Stomach (tissue), 8 donors: ENCODE measurements at regions not wholly inside any gene's neighbourhood (a gene's known extent, or its start where the extent isn't known, plus 50 kb on each side); places are given as distances from the start of the nearest gene placed in this dataset.

Source experiments
- DNase-seq, 2 donors: peaks; one replicate each; pipeline versions ENCODE4 v3.0.0 to v3.0.0-alpha.2; 2013 to 2019
- H3K27ac ChIP-seq, 5 donors: fragments of 200-600 bp in 4 of 5; sonication (generic) in 4 of 5; one replicate each; pipeline ENCODE4 v1.5.1; 2013 to 2019; ENCODE audit warnings: mild to moderate bottlenecking in 1 of 5, moderate library complexity in 1 of 5
- H3K27me3 ChIP-seq, 3 donors: fragments of 200-600 bp; sonication (generic); one replicate each; pipeline ENCODE4 v1.5.1; 2017 to 2019; ENCODE audit warnings: mixed run types in 1 of 3
- H3K36me3 ChIP-seq, 4 donors: fragments of 200-600 bp; sonication (generic); 1 replicate in 3 of 4; 2 replicates in 1 of 4; pipeline ENCODE4 v1.5.1; 2016 to 2019
- H3K4me1 ChIP-seq, 4 donors: fragments of 200-600 bp; sonication (generic); one replicate each; pipeline ENCODE4 v1.5.1; 2016 to 2019
- H3K4me3 ChIP-seq, 4 donors: fragments of 200-600 bp; sonication (generic) in 3 of 4; one replicate each; pipeline ENCODE4 v1.5.1; 2016 to 2019; ENCODE audit warnings: mild to moderate bottlenecking in 1 of 4
- H3K9me3 ChIP-seq, 4 donors: fragments of 200-600 bp; sonication (generic); one replicate each; pipeline ENCODE4 v1.5.1; 2016 to 2019
- EP300 ChIP-seq: sonication (generic); formaldehyde crosslinking; IDR thresholded peaks from one replicate; pipeline ENCODE4 v1.6.1; 2017; ENCODE audit warnings: antibody characterized with exemption
- POLR2A ChIP-seq, 4 donors: fragments of 450-650 bp; IDR thresholded peaks; one replicate each; pipeline ENCODE4 v1.6.1; 2016; ENCODE audit warnings: antibody characterized with exemption in 4 of 4, control low read depth in 2 of 4, mild to moderate bottlenecking in 1 of 4, moderate library complexity in 1 of 4
- POLR2AphosphoS5 ChIP-seq, 3 donors: sonication (generic); formaldehyde crosslinking; IDR thresholded peaks; one replicate each; pipeline ENCODE4 v1.6.1; 2016; ENCODE audit warnings: antibody characterized with exemption in 3 of 3
- WGBS, 5 donors: extraction: QIAGEN DNeasy Blood & Tissue Kit in 3 of 5; methylation state at CpG; one replicate each; pipeline versions ENCODE4 v1.1.5 to v1.1.7; 2013 to 2018; 5-methylcytosine and 5-hydroxymethylcytosine counted together
- intact Hi-C: fragments of 100-400 bp; cut with DNase I; formaldehyde crosslinking; loops from one replicate; pipeline ENCODE4 v1.15.1; 2023; ENCODE audit warnings: low total_unique reads
- TF ChIP-seq, protein P1 (sequence below), 7 experiments: fragments of 450-650 bp in 4 of 7; fragments of 200-600 bp in 3 of 7; sonication (generic) in 3 of 7; IDR thresholded peaks; one replicate each; pipeline ENCODE4 v1.5.1; 2016 to 2019; ENCODE audit warnings: antibody characterized with exemption in 7 of 7, control low read depth in 2 of 7, mild to moderate bottlenecking in 1 of 7
- donor health status: healthy with polysubstance abuse.
- donor health status: Bipolar disorder and iron deficiency.
- donor health status: healthy.

DNA sequence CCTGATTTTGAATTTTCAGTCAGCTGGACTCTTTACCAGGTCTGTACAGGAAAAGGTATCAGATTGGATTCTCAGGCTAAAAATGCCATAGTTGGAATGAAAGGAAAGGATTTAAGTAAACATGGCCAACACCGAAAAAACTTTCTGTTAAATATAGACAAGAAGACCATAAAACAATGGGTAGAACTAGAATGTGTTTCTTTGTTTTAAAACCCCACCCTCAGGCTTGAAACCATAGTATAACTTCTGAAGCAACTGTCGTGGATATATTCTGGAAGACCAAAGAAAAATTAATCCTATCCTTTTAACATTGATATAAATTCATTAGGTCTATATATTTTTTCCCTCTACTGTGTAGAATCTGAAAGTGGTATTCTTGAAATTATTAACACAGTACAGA is 118.6 kb upstream of the HAPLN1 start:
- intact Hi-C loops: no loop called here

DNA sequence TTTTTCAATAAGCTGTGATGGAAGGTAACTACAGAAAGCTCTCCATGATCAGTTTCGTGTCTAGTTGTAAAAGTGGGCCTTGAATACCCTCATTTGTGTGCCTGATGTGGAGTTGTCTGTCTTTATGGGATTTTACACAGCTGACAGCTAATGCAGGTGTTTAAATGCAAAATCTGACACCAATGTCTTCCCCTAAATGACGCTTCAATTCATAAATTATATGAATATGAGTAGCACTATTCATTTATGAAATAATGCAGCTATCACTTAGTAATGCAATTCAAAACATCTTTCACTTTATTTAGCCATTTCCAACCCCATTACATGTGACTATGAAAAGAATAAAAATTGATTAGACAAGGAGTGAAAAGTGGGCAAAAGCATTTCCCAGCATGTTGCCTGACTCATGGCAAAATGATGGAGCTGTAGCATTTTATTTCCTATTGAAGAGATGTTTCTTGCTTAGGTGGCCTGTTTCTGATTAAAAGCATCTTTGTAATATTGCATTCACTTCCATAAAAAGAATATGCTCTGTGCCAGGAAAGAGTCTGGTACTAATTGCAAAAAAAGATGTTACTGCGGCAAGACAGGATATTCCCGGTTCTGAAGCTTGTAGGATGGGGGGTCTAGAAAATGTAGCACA is 116.7 kb upstream of the HAPLN1 start:
- intact Hi-C loops: no loop called here
- H3K27ac ChIP-seq: no peak overlapping the region
- H3K27me3 ChIP-seq: no peaks in the 10 kb centered on the region
- no peaks in the 10 kb centered on the region for H3K4me1 ChIP-seq
- TF ChIP-seq, protein P1, sequence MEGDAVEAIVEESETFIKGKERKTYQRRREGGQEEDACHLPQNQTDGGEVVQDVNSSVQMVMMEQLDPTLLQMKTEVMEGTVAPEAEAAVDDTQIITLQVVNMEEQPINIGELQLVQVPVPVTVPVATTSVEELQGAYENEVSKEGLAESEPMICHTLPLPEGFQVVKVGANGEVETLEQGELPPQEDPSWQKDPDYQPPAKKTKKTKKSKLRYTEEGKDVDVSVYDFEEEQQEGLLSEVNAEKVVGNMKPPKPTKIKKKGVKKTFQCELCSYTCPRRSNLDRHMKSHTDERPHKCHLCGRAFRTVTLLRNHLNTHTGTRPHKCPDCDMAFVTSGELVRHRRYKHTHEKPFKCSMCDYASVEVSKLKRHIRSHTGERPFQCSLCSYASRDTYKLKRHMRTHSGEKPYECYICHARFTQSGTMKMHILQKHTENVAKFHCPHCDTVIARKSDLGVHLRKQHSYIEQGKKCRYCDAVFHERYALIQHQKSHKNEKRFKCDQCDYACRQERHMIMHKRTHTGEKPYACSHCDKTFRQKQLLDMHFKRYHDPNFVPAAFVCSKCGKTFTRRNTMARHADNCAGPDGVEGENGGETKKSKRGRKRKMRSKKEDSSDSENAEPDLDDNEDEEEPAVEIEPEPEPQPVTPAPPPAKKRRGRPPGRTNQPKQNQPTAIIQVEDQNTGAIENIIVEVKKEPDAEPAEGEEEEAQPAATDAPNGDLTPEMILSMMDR (IDR thresholded peaks at IDR 0.05): no peak
- TF ChIP-seq POLR2AphosphoS5 (IDR thresholded peaks at IDR 0.05) (no peak), EP300 (no peak), POLR2A (IDR thresholded peaks at IDR 0.05) (no peak)
- H3K4me3 ChIP-seq: no peak overlapping the region
- no peaks in the 10 kb centered on the region for H3K36me3 ChIP-seq
- no peaks in the 10 kb centered on the region for H3K9me3 ChIP-seq
- 82 to 87% (median 85%) methylated on average over 4 of the region's 4 CpGs for WGBS, 5 donors
- DNase-seq: no peak

More for the DNA sequence above, 118.6 kb upstream of the HAPLN1 start:
- Histone ChIP-seq H3K27ac (no peak overlapping the region), H3K4me1 (no peaks in the 10 kb centered on the region), H3K27me3 (no peaks in the 10 kb centered on the region), H3K36me3 (no peaks in the 10 kb centered on the region), H3K4me3 (no peak overlapping the region), H3K9me3 (no peaks in the 10 kb centered on the region)
- TF ChIP-seq POLR2AphosphoS5 (IDR thresholded peaks at IDR 0.05): no peak
- no peak for TF ChIP-seq EP300
- TF ChIP-seq, protein P1 (IDR thresholded peaks at IDR 0.05): no peak
- no peak for TF ChIP-seq POLR2A (IDR thresholded peaks at IDR 0.05)
- no peak for DNase-seq
- WGBS, 5 donors: 36 to 61% (median 46%) methylated on average over 2 of the region's 2 CpGs

DNA sequence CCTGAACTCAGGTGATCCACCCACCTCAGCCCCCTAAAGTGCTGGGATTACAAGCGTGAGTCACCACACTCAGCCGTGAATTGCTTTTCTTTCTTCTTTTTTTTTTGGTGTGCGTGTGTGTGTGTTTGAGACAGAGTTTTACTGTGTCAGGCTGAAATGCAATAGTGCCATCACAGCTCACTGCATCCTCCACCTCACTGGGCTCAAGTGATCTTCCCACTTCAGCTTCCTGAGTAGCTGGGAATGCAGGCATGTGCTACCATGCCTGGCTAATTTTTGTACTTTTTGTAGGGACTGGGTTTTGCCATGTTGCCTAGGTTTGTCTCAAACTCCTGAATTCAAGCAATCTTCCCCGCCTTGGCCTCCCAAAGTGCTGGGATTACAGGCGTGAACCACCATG is 113.7 kb upstream of the HAPLN1 start:
- 87 to 95% (median 95%) methylated on average over 5 of the region's 5 CpGs for WGBS, 5 donors

DNA sequence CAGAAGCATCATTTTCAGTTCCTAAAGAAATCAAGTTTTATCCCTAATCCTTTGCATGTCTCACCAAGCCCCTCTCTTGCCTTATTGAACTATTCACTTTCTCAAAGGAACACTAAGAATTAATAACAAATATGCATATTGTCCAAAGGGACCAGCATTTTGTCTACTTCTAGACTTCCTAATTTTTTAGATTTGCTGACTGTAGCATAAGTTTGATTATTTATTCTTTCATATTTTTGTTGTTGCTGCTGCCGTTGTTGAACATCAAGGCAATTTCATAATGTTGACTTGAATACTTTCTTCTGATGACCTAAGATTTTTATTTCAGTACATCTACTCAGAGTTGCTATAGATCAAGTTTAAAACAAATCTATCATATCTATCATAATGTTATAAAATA is 111.2 kb upstream of the HAPLN1 start:
- Histone ChIP-seq H3K36me3 (no peaks in the 10 kb centered on the region), H3K4me1 (no peaks in the 10 kb centered on the region), H3K27me3 (no peaks in the 10 kb centered on the region), H3K9me3 (no peaks in the 10 kb centered on the region), H3K27ac (no peak overlapping the region), H3K4me3 (no peak overlapping the region)
- intact Hi-C loops: no loop called here
- DNase-seq: no peak
- TF ChIP-seq POLR2A (IDR thresholded peaks at IDR 0.05) (no peak), POLR2AphosphoS5 (IDR thresholded peaks at IDR 0.05) (no peak), EP300 (no peak)
- TF ChIP-seq, protein P1 (IDR thresholded peaks at IDR 0.05): no peak
- WGBS, 5 donors: 79 to 92% (median 90%) methylated on average over 1 of the region's 1 CpG

More for the DNA sequence above, 113.7 kb upstream of the HAPLN1 start:
- H3K4me3 ChIP-seq: no peak overlapping the region
- no peaks in the 10 kb centered on the region for H3K4me1 ChIP-seq
- no peak overlapping the region for H3K27ac ChIP-seq
- DNase-seq: no peak
- no peaks in the 10 kb centered on the region for H3K36me3 ChIP-seq
- no peaks in the 10 kb centered on the region for H3K9me3 ChIP-seq
- no peaks in the 10 kb centered on the region for H3K27me3 ChIP-seq
- TF ChIP-seq, protein P1 (IDR thresholded peaks at IDR 0.05): no peak
- TF ChIP-seq POLR2A (IDR thresholded peaks at IDR 0.05) (no peak), EP300 (no peak), POLR2AphosphoS5 (IDR thresholded peaks at IDR 0.05) (no peak)
- intact Hi-C loops: no loop called here
